HG03520 (cell line): ENCODE measurements at regions not wholly inside any gene's neighbourhood (a gene's known extent, or its start where the extent isn't known, plus 50 kb on each side); places are given as distances from the start of the nearest gene placed in this dataset.

ENCODE experiments used
- ATAC-seq: cut with Tn5 transposase; IDR thresholded peaks from one replicate; pipeline ENCODE4 v1.9.1; 2021; ENCODE audit warnings: mild to moderate bottlenecking, moderate library complexity; ENCODE audit not compliant: unreplicated experiment

DNA sequence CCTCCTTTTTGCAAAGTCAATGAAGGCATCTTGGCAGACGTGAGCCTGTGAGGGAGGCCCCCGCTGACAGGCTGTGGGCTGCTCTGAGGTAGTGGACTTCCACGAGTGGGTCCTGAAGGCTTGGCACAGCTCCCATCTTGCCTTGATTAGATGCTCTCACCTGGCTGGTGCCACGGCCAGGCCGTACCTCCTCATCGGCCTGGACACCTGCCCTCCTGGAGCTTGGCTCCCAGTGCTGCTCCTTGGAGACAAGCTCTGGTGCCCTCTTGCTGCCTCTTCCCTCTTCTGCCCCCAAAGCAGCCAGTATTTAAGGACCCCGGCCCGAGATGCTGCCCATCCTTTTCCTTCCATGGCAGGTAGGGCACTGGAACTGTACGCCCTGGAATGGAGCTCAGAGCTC is 93.5 kb downstream of the ERMARD start:
- ATAC-seq, result no peak

DNA sequence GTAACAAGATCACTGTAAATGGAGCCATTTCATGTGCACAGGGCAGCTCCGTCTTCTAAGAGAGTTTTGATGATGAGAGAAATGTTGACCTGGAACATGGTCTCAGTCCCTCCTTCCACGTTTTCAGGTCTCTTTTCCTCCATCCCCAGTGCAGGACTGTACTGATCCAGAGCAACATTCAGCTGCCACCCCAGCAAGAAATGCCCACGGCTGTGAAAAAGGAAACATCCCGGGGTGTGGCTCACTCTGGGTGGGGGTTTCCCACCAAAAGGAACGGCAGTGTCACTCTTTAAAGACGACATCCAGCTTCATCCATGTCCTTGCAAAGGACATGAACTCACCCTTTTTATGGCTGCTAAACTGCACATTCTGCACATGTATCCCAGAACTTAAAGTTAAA is 92.6 kb downstream of the ERMARD start:
- no peak for ATAC-seq

GRCh38 chr6:169843110-169843509 is 91.7 kb downstream of the ERMARD start:
- no peak for ATAC-seq

DNA sequence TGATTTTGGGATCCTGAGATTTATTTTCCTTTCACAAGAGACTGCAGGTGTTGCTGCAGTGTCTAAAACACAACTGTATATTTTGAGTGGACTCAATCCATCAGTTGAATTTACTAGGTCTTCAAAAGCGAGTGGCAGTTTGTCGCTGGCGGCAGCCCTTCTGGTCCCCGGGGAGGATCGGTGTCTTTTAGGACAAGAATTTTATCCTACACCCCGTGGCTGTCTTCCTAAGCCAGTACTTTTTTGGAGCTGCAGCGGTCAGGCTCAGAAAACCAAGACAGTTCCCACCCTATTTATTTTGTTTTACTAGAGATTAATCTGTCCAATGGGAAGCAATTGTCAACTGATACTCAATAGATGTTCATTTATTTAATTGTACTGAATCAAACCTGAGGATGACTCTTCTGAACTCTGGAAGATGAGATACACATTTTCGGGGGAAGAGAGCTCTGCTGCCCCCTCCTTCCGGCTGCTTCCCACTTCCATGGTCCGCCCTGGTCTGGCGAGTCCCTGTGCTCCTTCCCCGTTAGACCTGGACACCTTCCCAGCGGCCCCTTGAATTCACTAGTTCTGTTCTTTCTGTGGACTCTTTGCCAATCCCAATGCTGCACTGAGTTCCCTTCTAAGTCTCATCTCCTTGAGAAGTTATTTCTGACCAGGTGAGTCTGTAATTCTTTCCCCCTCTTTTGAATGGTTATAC is 90.6 kb downstream of the ERMARD start:
- no peak for ATAC-seq

- no peak for ATAC-seq
These were observed 89.8 kb downstream of the ERMARD start for GRCh38 chr6:169841251-169841650.

DNA sequence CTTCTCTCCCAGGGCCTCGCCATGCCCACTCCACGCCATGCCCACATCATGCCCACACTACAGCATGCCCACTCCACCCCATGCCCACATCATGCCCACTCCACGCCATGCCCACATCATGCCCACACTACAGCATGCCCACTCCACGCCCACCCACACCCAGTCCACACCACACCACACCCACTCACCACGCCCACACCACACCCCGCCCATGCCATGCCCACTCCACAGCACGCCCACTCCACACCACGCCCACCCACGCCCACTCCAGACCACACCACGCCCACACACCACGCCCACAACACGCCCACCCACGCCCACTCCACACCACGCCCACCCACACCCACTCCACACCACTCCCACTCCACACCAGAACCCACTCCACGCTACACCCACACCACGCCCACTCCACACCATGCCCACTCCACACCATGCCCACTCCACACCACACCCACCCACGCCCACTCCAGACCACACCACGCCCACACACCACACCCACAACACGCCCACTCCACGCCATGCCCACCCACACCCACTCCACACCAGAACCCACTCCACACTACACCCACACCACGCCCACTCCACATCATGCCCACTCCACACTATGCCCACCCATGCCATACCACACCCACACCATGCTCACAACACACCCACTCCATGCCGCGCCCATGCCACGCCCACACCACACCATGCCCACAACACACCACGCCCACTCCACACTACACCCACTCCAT is 88.6 kb downstream of the ERMARD start:
- no peak for ATAC-seq

GRCh38 chr6:169839493-169839892 is 88.1 kb downstream of the ERMARD start:
- no peak for ATAC-seq

DNA sequence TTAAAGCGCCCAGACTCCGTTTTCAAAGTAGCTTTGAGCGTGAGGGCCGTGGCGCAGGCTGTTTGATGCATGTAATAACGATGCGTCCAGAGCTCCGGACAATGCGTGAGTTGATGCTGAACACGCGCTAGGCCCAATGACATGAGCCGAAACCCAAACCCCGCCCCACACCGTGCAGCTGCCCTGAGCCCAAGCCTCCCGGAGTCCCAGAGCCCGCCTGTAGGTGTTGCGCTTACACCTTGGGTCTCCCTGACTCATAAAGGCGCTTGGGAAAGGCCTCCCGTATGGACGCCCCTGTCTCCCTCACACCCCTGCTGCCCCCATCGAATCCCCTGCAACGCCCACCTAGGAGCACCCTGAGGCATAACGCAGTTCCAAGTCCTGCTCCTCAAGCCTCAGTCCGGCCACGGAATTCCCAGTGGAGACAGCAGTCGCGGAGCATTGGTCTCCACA is 87.6 kb downstream of the ERMARD start:
- no peak for ATAC-seq

DNA sequence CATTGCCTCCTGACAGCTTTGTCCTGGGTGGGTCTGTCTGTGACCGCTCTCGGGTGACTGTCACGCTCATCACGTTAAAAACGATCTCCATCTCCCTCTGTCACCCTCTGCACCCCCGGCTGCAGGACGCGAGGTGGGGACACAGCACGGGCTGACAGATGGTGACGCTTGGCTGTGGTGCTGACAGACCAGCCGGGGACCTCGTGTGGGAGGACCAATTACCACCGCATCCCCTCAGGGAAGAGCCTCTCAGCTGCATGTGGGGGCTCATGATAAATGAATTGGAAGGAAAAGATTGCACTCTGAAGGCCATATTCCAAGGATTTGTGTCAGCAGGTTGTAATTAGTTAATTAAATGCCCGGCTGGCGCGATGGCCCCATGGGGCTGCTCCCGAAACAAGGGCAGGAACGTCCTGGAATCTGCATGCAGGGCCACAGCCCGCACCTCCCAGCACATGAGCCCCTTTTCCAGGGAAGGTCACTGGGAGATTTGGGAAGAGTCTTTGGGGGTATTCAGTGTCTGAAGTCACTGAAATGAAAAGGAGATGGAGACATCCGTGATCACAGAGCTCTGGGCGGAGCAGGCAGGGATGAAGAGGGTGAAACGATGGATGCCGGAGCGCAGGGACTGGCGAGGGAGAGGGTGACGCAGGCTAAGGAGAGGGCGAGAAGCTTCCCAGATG is 87.1 kb downstream of the ERMARD start:
- no peak for ATAC-seq

GRCh38 chr6:169837529-169838250 is 86.3 kb downstream of the ERMARD start:
- no peak for ATAC-seq

GRCh38 chr6:169833258-169833794 is 81.9 kb downstream of the ERMARD start:
- ATAC-seq, result no peak

DNA sequence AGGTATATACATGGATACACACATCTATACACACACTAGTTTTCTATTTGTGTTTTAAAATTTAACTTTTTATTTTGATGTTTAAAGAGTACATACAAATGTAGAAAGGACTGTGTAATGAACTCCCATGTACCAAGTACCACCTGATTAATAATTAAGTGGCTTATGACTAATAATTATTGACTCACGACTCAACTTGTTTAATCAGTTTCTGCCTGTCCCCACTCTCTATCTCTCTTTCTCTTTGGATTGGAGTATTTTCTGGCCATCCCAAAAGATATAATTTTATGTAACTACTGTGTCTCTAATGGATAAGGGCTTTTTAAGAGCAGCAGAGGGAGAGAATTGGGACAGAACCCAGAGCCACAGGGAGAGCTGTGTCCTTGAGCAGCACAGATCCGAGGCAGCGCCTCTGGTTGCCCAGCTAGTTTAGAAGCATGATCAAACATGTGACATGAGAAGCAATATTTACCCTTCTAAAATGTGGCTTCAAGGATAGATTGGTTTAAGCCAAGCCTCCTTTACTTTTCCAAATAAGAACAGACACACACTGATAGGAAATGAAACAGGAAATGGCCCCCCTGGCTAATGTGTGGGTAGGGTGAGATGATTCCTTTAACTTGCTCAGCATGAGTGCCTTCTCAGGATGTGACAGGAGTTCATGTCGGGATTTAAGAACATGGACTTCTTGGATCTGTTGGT is 81.0 kb downstream of the ERMARD start:
- no peak for ATAC-seq

DNA sequence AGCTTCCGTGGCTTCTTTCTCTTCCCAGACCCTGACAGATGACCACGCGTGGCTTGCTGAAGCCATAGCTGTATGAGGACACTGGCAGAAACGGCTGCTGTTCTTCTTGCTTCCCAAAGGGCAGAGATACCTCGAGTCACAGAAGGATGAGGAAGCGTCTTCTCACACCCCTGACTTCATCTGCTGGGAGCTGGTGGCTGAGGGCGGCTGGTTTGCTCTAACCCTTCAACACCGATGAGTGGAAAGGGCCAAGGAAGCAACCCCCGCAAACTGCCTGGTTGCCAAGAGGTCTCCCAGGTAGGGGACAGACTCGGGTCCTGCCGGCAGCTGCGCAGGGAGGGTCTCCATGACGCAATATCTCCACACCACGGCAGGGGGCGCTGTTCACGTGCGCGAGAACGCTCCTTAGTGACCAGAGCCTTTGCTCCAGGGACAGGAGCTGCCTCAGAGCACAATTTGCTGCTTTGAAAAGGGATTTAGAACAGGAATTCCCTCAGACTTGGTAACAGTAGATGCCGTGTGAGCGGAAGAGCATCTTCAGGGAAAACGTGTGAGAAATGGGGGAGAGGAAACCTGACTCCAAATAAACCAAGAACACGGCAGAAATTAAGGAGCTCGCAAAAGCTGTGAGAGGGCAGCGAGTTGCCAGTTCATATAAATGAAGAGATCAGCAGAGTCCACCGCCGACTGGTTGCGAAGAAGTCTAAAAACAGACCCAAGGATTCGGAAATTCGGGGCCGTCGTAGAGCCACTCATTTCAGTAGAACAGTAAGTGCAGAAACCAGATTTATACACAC is 80.2 kb downstream of the ERMARD start:
- ATAC-seq, result no peak
